C4-2B (cell line): ENCODE measurements at regions not wholly inside any gene's neighbourhood (a gene's known extent, or its start where the extent isn't known, plus 50 kb on each side); places are given as distances from the start of the nearest gene placed in this dataset.

ENCODE experiments used
- CTCF ChIP-seq: fragments of 450-650 bp; conservative IDR thresholded peaks from 2 replicates; pipeline ENCODE4 v1.5.1; 2017; ENCODE audit warnings: mild to moderate bottlenecking
- ZFX ChIP-seq: fragments of 450-650 bp; IDR thresholded peaks from 2 replicates; pipeline ENCODE4 v1.6.1; 2017

DNA sequence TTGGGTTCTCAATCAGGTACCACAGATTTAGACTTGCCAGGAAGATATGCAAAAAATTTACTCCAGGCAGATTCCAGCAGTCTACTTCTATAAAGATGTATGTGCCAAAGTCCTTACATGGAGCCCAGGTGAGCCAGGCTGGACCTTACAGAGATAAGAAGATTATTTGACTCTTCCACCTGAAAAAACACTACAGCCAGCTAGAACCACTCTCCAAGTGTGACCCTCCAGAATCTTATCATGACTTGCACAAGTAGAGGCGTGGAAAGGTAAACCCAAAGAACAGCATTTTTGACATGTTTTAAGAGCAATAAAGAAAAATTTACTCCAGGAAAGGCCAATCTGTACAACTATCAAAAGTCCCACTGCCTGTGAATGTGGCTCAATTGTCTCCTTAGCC, 146.8 kb upstream of the DPT start:
- no peak for TF ChIP-seq CTCF
- TF ChIP-seq ZFX: no peak
